Breast epithelium (tissue), 4 donors: ENCODE measurements at regions not wholly inside any gene's neighbourhood (a gene's known extent, or its start where the extent isn't known, plus 50 kb on each side); places are given as distances from the start of the nearest gene placed in this dataset.

ENCODE experiments used
- DNase-seq, 2 donors: peaks; one replicate each; pipeline ENCODE4 v3.0.0-alpha.2; 2019; ENCODE audit warnings: low spot score in 2 of 2
- H3K27ac ChIP-seq, 2 donors: fragments of 200-600 bp; sonication (generic) in 1 of 2; one replicate each; pipeline ENCODE4 v1.5.1; 2016 to 2019; ENCODE audit warnings: mild to moderate bottlenecking in 1 of 2
- H3K27me3 ChIP-seq, 2 donors: fragments of 200-600 bp; sonication (generic) in 1 of 2; one replicate each; pipeline versions ENCODE4 v1.5.1 to v1.6.0; 2017 to 2019; ENCODE audit warnings: control low read depth in 1 of 2, mild to moderate bottlenecking in 1 of 2
- H3K36me3 ChIP-seq: fragments of 200-600 bp; one replicate; pipeline ENCODE4 v1.5.1; 2019
- H3K4me1 ChIP-seq, 2 donors: fragments of 200-600 bp; sonication (generic); one replicate each; pipeline ENCODE4 v1.5.1; 2016 to 2019; ENCODE audit warnings: control low read depth in 1 of 2
- H3K4me3 ChIP-seq, 3 donors: fragments of 200-600 bp; sonication (generic); 1 replicate in 2 of 3; 2 replicates in 1 of 3; pipeline ENCODE4 v1.5.1; 2016 to 2019; ENCODE audit warnings: mild to moderate bottlenecking in 3 of 3, moderate library complexity in 2 of 3
- H3K9me3 ChIP-seq, 2 donors: fragments of 200-600 bp; sonication (generic) in 1 of 2; one replicate each; pipeline ENCODE4 v1.5.1; 2016 to 2019; ENCODE audit warnings: control low read depth in 1 of 2
- CTCF ChIP-seq, 3 donors: fragments of 450-650 bp; IDR thresholded peaks; one replicate each; pipeline ENCODE4 v1.5.1; 2016 to 2017; ENCODE audit warnings: antibody characterized with exemption in 3 of 3, mild to moderate bottlenecking in 3 of 3, moderate library complexity in 3 of 3
- POLR2A ChIP-seq: fragments of 450-650 bp; IDR thresholded peaks from one replicate; pipeline ENCODE4 v1.6.1; 2016; ENCODE audit warnings: antibody characterized with exemption, mild to moderate bottlenecking, moderate library complexity
- POLR2AphosphoS5 ChIP-seq, 3 donors: sonication (generic); formaldehyde crosslinking; IDR thresholded peaks; one replicate each; pipeline ENCODE4 v1.6.1; 2017; ENCODE audit warnings: antibody characterized with exemption in 3 of 3
- intact Hi-C: fragments of 100-400 bp; cut with DNase I; formaldehyde crosslinking; loops from one replicate; pipeline ENCODE4 v1.15.1; 2023; ENCODE audit warnings: low total_unique reads

- no peaks in the 10 kb centered on the region for H3K4me1 ChIP-seq
- no peaks in the 10 kb centered on the region for H3K27me3 ChIP-seq
- no peaks in the 10 kb centered on the region for H3K9me3 ChIP-seq
- DNase-seq: no peak
- no peaks in the 10 kb centered on the region for H3K36me3 ChIP-seq
- TF ChIP-seq POLR2AphosphoS5 (IDR thresholded peaks at IDR 0.05) (no peak), POLR2A (no peak), CTCF (IDR thresholded peaks at IDR 0.05) (no peak)
- no peak overlapping the region for H3K4me3 ChIP-seq
- no peak overlapping the region for H3K27ac ChIP-seq
- intact Hi-C loops: loop anchor here (10.0 kb wide), 1 partner anchor 408 kb away; no protein-coding TSS in a partner anchor
These were observed 211.7 kb upstream of the ZPLD1 start for GRCh38 chr3:102223132-102223531.

- no peaks in the 10 kb centered on the region for H3K36me3 ChIP-seq
- intact Hi-C loops: loop anchor here (10.0 kb wide), 1 partner anchor 409 kb away; no protein-coding TSS in a partner anchor
- DNase-seq: no peak
- TF ChIP-seq CTCF (IDR thresholded peaks at IDR 0.05): peak in 1 of 3 donors; percentile 33
- no peak for TF ChIP-seq POLR2A
- TF ChIP-seq POLR2AphosphoS5 (IDR thresholded peaks at IDR 0.05): no peak
- peak overlapping the region in 1 of 2 donors; percentile 17 for H3K27ac ChIP-seq
- H3K4me1 ChIP-seq: no peaks in the 10 kb centered on the region
- H3K9me3 ChIP-seq: no peaks in the 10 kb centered on the region
- H3K4me3 ChIP-seq: no peak overlapping the region
- H3K27me3 ChIP-seq: no peaks in the 10 kb centered on the region
These were observed 210.6 kb upstream of the ZPLD1 start for GRCh38 chr3:102224171-102224570.

GRCh38 chr3:102225005-102225404 lies 209.8 kb upstream of the ZPLD1 start:
- DNase-seq: no peak
- Histone ChIP-seq H3K4me3 (no peak overlapping the region), H3K36me3 (no peaks in the 10 kb centered on the region), H3K27ac (peak overlapping the region in 1 of 2 donors; percentile 17), H3K9me3 (no peaks in the 10 kb centered on the region), H3K4me1 (no peaks in the 10 kb centered on the region), H3K27me3 (no peaks in the 10 kb centered on the region)
- TF ChIP-seq POLR2AphosphoS5 (IDR thresholded peaks at IDR 0.05) (no peak), POLR2A (no peak), CTCF (IDR thresholded peaks at IDR 0.05) (no peak)
- intact Hi-C loops: loop anchor here (10.0 kb wide), 1 partner anchor 410 kb away; no protein-coding TSS in a partner anchor

GRCh38 chr3:102225407-102226132 lies 209.2 kb upstream of the ZPLD1 start:
- Histone ChIP-seq H3K27me3 (no peaks in the 10 kb centered on the region), H3K36me3 (no peaks in the 10 kb centered on the region), H3K9me3 (no peaks in the 10 kb centered on the region), H3K27ac (no peak overlapping the region), H3K4me3 (no peak overlapping the region), H3K4me1 (no peaks in the 10 kb centered on the region)
- DNase-seq: no peak
- intact Hi-C loops: loop anchor here (10.0 kb wide), 1 partner anchor 411 kb away; no protein-coding TSS in a partner anchor
- TF ChIP-seq POLR2AphosphoS5 (IDR thresholded peaks at IDR 0.05): no peak
- peak; percentile 63 to 75 (median 67) for TF ChIP-seq CTCF (IDR thresholded peaks at IDR 0.05)

GRCh38 chr3:102226463-102226862 lies 208.4 kb upstream of the ZPLD1 start:
- Histone ChIP-seq H3K9me3 (no peaks in the 10 kb centered on the region), H3K4me1 (no peaks in the 10 kb centered on the region), H3K27ac (no peak overlapping the region), H3K27me3 (no peaks in the 10 kb centered on the region), H3K4me3 (no peak overlapping the region), H3K36me3 (no peaks in the 10 kb centered on the region)
- no peak for DNase-seq
- TF ChIP-seq POLR2A: no peak
- TF ChIP-seq CTCF (IDR thresholded peaks at IDR 0.05): no peak
- TF ChIP-seq POLR2AphosphoS5 (IDR thresholded peaks at IDR 0.05): no peak
- intact Hi-C loops: loop anchor here (10.0 kb wide), 1 partner anchor 412 kb away; no protein-coding TSS in a partner anchor
